Fibroblast of villous mesenchyme (primary cell): ENCODE measurements at regions not wholly inside any gene's neighbourhood (a gene's known extent, or its start where the extent isn't known, plus 50 kb on each side); places are given as distances from the start of the nearest gene placed in this dataset.

Experiments used
- DNase-seq: peaks from one replicate; pipeline ENCODE4 v3.0.0-alpha.2; 2010; ENCODE audit warnings: low read depth
- H3K4me3 ChIP-seq: 2 replicates; pipeline ENCODE4 v1.5.1; 2011; ENCODE audit warnings: low read depth, mild to moderate bottlenecking, low read length
- CTCF ChIP-seq: IDR thresholded peaks from 2 replicates; pipeline ENCODE4 v1.5.1; 2012; ENCODE audit warnings: low read depth, mild to moderate bottlenecking, low read length; ENCODE audit not compliant: insufficient read depth

- peak; percentile 17 for TF ChIP-seq CTCF
- no peak overlapping the region for H3K4me3 ChIP-seq
- DNase-seq: no peak
Measured at GRCh38 chr16:85546585-85547447, 66.3 kb upstream of the GSE1 start.

- no peak for TF ChIP-seq CTCF
- H3K4me3 ChIP-seq: no peak overlapping the region
- no peak for DNase-seq
Measured at GRCh38 chr16:85548375-85548774, 64.7 kb upstream of the GSE1 start.

GRCh38 chr16:85549766-85550421 is 63.2 kb upstream of the GSE1 start:
- no peak overlapping the region for H3K4me3 ChIP-seq
- TF ChIP-seq CTCF: no peak
- DNase-seq: no peak

- peak; percentile 12 for TF ChIP-seq CTCF
- no peak overlapping the region for H3K4me3 ChIP-seq
- no peak for DNase-seq
Measured at GRCh38 chr16:85550422-85550864, 62.7 kb upstream of the GSE1 start.

- no peak for DNase-seq
- no peak overlapping the region for H3K4me3 ChIP-seq
- TF ChIP-seq CTCF: no peak
Measured at GRCh38 chr16:85550953-85551924, 61.9 kb upstream of the GSE1 start.

GRCh38 chr16:85552980-85553435 is 60.1 kb upstream of the GSE1 start:
- TF ChIP-seq CTCF: no peak
- peak overlapping the region; percentile 79 for H3K4me3 ChIP-seq
- no peak for DNase-seq
